ENCODE measurements at regions not wholly inside any gene's neighbourhood (a gene's known extent, or its start where the extent isn't known, plus 50 kb on each side); places are given as distances from the start of the nearest gene placed in this dataset.

DNA sequence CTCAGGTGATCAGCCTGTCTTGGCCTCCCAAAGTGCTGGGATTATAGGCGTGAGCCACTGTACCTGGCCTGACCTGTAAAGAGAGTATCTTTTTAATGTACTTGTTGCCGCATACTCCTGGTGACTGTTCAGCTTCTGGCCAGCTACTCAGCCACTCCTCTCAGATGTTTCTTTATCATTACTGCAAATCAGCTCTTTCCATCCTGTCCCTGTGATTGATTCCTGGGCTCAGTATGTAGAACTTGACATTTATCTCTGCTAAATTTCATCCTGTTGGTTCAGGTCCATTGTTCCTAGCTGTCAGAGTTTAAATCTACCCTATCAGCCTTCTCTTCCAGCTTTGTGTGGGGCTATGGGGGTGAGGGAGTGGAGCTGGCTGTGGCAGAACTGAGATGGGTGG is 211.5 kb upstream of the ASIC2 start:
- H3K4me3 ChIP-seq (ENCODE audit: low read depth, low read length, poor library complexity, severe bottlenecking): no peak overlapping the region
- no peak overlapping the region for H3K27ac ChIP-seq (ENCODE audit: low read depth, low read length, poor library complexity, severe bottlenecking)
- ChIA-PET POLR2A (ENCODE audit: low non-redundant PET) (no interaction called here), CTCF (no interaction called here)
- no TSS peak for BruUV-seq (replicated peaks)
- H3K4me1 ChIP-seq (ENCODE audit: insufficient read depth, low read length, poor library complexity, severe bottlenecking): no peaks in the 10 kb centered on the region
- no peaks in the 10 kb centered on the region for H3K27me3 ChIP-seq (replicated peaks; ENCODE audit: insufficient read depth, low read depth, low read length, poor library complexity)
- TF ChIP-seq, protein P1, sequence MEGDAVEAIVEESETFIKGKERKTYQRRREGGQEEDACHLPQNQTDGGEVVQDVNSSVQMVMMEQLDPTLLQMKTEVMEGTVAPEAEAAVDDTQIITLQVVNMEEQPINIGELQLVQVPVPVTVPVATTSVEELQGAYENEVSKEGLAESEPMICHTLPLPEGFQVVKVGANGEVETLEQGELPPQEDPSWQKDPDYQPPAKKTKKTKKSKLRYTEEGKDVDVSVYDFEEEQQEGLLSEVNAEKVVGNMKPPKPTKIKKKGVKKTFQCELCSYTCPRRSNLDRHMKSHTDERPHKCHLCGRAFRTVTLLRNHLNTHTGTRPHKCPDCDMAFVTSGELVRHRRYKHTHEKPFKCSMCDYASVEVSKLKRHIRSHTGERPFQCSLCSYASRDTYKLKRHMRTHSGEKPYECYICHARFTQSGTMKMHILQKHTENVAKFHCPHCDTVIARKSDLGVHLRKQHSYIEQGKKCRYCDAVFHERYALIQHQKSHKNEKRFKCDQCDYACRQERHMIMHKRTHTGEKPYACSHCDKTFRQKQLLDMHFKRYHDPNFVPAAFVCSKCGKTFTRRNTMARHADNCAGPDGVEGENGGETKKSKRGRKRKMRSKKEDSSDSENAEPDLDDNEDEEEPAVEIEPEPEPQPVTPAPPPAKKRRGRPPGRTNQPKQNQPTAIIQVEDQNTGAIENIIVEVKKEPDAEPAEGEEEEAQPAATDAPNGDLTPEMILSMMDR (conservative IDR thresholded peaks at IDR 0.05; ENCODE audit: low read depth, low read length): no peak
- TF ChIP-seq EZH2 (IDR thresholded peaks at IDR 0.05; ENCODE audit: borderline replicate concordance, low read depth, low read length, poor library complexity, severe bottlenecking): no peak
- intact Hi-C loops (cut with micrococcal nuclease; ENCODE audit: unreplicated experiment): no loop called here
- no peak for DNase-seq (ENCODE audit: low spot score)
- no peaks in the 10 kb centered on the region for H3K36me3 ChIP-seq (ENCODE audit: insufficient read depth, low read length, poor library complexity, severe bottlenecking)
- no peaks in the 10 kb centered on the region for H3K9me3 ChIP-seq (ENCODE audit: low read depth, low read length, poor library complexity, severe bottlenecking)

DNA sequence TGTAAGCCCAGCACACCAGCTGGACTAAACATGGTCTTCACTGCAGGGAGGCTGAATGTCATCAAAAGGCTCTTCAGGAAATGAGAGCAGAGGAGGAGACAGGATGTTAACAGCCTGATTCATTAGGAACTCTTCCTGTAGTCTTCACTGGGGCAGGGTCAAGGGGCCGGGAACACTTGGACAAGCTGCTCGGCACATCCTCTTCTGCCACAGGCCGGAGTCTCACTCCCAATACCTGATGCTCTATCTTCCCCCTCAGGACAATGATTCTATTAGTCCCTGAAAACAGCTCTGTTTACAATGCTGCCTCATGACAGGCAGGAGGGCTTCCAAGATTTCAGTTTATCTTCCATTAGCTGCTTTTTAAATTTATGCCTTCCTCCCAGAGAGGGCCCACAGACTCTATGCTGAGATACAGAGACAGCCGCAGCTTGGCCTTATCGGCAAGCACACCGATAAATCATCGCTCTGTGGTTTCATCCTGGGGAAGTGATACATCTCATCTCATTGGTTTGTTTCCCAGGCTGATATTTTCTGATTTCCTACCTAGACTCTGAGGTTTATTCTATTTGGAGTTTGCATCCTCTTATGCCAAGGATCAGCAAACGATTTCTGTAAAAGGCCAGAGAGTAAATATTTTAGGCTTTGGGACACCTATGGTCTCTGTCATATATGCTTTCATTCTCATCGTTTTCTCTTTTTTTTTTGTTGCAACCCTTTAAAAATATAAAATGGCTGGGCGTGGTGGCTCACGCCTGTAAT is 214.0 kb upstream of the ASIC2 start:
- intact Hi-C loops (cut with micrococcal nuclease; ENCODE audit: unreplicated experiment): no loop called here
- Histone ChIP-seq H3K9me3 (ENCODE audit: low read depth, low read length, poor library complexity, severe bottlenecking) (no peaks in the 10 kb centered on the region), H3K27ac (ENCODE audit: low read depth, low read length, poor library complexity, severe bottlenecking) (no peak overlapping the region), H3K4me1 (ENCODE audit: insufficient read depth, low read length, poor library complexity, severe bottlenecking) (no peaks in the 10 kb centered on the region), H3K27me3 (replicated peaks; ENCODE audit: insufficient read depth, low read depth, low read length, poor library complexity) (no peaks in the 10 kb centered on the region), H3K4me3 (ENCODE audit: low read depth, low read length, poor library complexity, severe bottlenecking) (no peak overlapping the region), H3K36me3 (ENCODE audit: insufficient read depth, low read length, poor library complexity, severe bottlenecking) (no peaks in the 10 kb centered on the region)
- no peak for DNase-seq (ENCODE audit: low spot score)
- ChIA-PET CTCF (interaction anchor here (0.6 kb wide), 1 partner anchor 244 kb away, joined by 3 read pairs; no protein-coding TSS in a partner anchor), POLR2A (ENCODE audit: low non-redundant PET) (no interaction called here)
- TF ChIP-seq, protein P1 (conservative IDR thresholded peaks at IDR 0.05; ENCODE audit: low read depth, low read length): no peak
- TF ChIP-seq EZH2 (IDR thresholded peaks at IDR 0.05; ENCODE audit: borderline replicate concordance, low read depth, low read length, poor library complexity, severe bottlenecking): no peak
- no TSS peak for BruUV-seq (replicated peaks)

DNA sequence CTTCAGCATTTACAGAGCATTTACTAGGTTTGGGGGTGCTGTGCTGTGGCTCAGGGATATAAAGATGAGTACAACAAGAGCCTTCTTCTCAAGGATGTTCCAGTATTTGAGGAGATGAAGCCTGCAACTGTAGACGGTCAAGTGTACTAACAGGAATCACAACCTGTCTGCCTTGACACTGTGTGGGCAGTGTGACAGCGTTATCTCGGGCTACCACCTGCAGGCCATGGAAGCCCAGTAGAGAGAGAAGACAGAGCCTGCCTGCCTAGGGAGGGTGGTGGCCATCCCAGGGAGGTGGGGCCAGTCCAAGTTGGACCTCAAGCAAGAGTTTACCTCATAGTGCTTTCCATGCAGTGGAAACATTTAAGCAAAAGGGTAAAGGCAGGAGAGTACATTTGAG is 215.1 kb upstream of the ASIC2 start:
- TF ChIP-seq, protein P1 (conservative IDR thresholded peaks at IDR 0.05; ENCODE audit: low read depth, low read length): no peak
- no peak for TF ChIP-seq EZH2 (IDR thresholded peaks at IDR 0.05; ENCODE audit: borderline replicate concordance, low read depth, low read length, poor library complexity, severe bottlenecking)
- H3K4me1 ChIP-seq (ENCODE audit: insufficient read depth, low read length, poor library complexity, severe bottlenecking): no peaks in the 10 kb centered on the region
- H3K27me3 ChIP-seq (replicated peaks; ENCODE audit: insufficient read depth, low read depth, low read length, poor library complexity): no peaks in the 10 kb centered on the region
- ChIA-PET POLR2A (ENCODE audit: low non-redundant PET) (no interaction called here), CTCF (no interaction called here)
- H3K36me3 ChIP-seq (ENCODE audit: insufficient read depth, low read length, poor library complexity, severe bottlenecking): no peaks in the 10 kb centered on the region
- no peak overlapping the region for H3K4me3 ChIP-seq (ENCODE audit: low read depth, low read length, poor library complexity, severe bottlenecking)
- intact Hi-C loops (cut with micrococcal nuclease; ENCODE audit: unreplicated experiment): no loop called here
- no peaks in the 10 kb centered on the region for H3K9me3 ChIP-seq (ENCODE audit: low read depth, low read length, poor library complexity, severe bottlenecking)
- BruUV-seq (replicated peaks): no TSS peak
- no peak for DNase-seq (ENCODE audit: low spot score)
- no peak overlapping the region for H3K27ac ChIP-seq (ENCODE audit: low read depth, low read length, poor library complexity, severe bottlenecking)
